GM12878 (cell line): ENCODE measurements at regions not wholly inside any gene's neighbourhood (a gene's known extent, or its start where the extent isn't known, plus 50 kb on each side); places are given as distances from the start of the nearest gene placed in this dataset.
A peak's percentile ranks its signal among the peaks of the same experiment; 100 is the strongest.

Experiments used
- ATAC-seq: fragments of 200-7000 bp; cut with Tn5 transposase; 3 replicates; pipeline ENCODE4 v1.9.1; 2020; ENCODE audit warnings: mild to moderate bottlenecking, moderate library complexity
- BruUV-seq: library from RNA; stranded (reverse); fragments of 400-500 nt; replicated peaks from 2 replicates; lab custom pipeline; 2021; lab: Mats Ljungman, UMichigan
- CTCF ChIA-PET: fragments of 300-600 bp; sonication (Branson Sonifier 250); formaldehyde crosslinking; extraction: SDS; loops from one replicate; lab custom pipeline; 2021; ENCODE audit warnings: inconsistent platforms; lab: Yijun Ruan, JAX
- POLR2A ChIA-PET: fragments of 350-600 bp; formaldehyde crosslinking; extraction: SDS; loops from one replicate; lab custom pipeline; 2021; ENCODE audit warnings: inconsistent platforms; lab: Charles Lee
- RAD21 ChIA-PET: fragments of 300-600 bp; sonication (Branson Sonifier 250); formaldehyde crosslinking; loops from one replicate; lab custom pipeline; 2023; ENCODE audit warnings: antibody characterized with exemption; ENCODE audit not compliant: unreplicated experiment; lab: Charles Lee
- SMC1A ChIA-PET: fragments of 300-600 bp; sonication (Branson Sonifier 250); formaldehyde crosslinking; loops from one replicate; lab custom pipeline; 2023; ENCODE audit not compliant: unreplicated experiment, uncharacterized antibody; lab: Charles Lee
- DNase-seq: peaks from one replicate; pipeline ENCODE4 v3.0.0-alpha.2; 2011; ENCODE audit warnings: low read depth, low spot score
- FAIRE-seq: peaks from 3 replicates; lab custom pipeline; 2011; peaks lifted over from hg19 to GRCh38; lab: Jason Lieb, UNC
- H2AFZ ChIP-seq: 2 replicates; pipeline ENCODE4 v1.6.0; 2011; ENCODE audit warnings: low read depth, low read length, control low read depth; ENCODE audit not compliant: control insufficient read depth
- H3K27ac ChIP-seq: 2 replicates; pipeline ENCODE4 v1.5.1; 2011; ENCODE audit warnings: control low read depth; ENCODE audit not compliant: control insufficient read depth, insufficient read depth
- H3K27me3 ChIP-seq, 2 experiments: replicated peaks in 1 of 2; 2 replicates each; pipeline versions ENCODE4 v1.6.0 to v1.6.1; 2011; ENCODE audit warnings: low read length in 1 of 2; ENCODE audit not compliant: control insufficient read depth in 2 of 2, insufficient read depth in 2 of 2
- H3K36me3 ChIP-seq, 2 experiments: 2 replicates each; pipeline ENCODE4 v1.5.1; 2011; ENCODE audit warnings: low read length in 1 of 2; ENCODE audit not compliant: control insufficient read depth in 2 of 2, insufficient read depth in 2 of 2
- H3K4me1 ChIP-seq: 2 replicates; pipeline ENCODE4 v1.6.1; 2011; ENCODE audit warnings: mild to moderate bottlenecking, low read length, moderate library complexity, mixed read lengths; ENCODE audit not compliant: control insufficient read depth, insufficient read depth
- H3K4me2 ChIP-seq: 2 replicates; pipeline ENCODE4 v1.6.0; 2011; ENCODE audit warnings: control low read depth; ENCODE audit not compliant: control insufficient read depth, insufficient read depth
- H3K4me3 ChIP-seq: fragments of 200-600 bp; sonication (generic); 2 replicates; pipeline ENCODE4 v1.5.1; 2016
- H3K79me2 ChIP-seq: 2 replicates; pipeline ENCODE4 v1.6.0; 2011; ENCODE audit warnings: low read length; ENCODE audit not compliant: control insufficient read depth, insufficient read depth
- H3K9ac ChIP-seq: 2 replicates; pipeline ENCODE4 v1.8.0; 2011; ENCODE audit warnings: low read length, control low read depth, mixed read lengths; ENCODE audit not compliant: control insufficient read depth, insufficient read depth
- H3K9me3 ChIP-seq: replicated peaks from 3 replicates; pipeline ENCODE4 v1.5.1; 2011; ENCODE audit warnings: mild to moderate bottlenecking, low read length; ENCODE audit not compliant: control insufficient read depth, insufficient read depth
- H4K20me1 ChIP-seq: 2 replicates; pipeline ENCODE4 v1.6.0; 2011; ENCODE audit not compliant: control insufficient read depth, insufficient read depth
- ASH2L ChIP-seq: fragments of 300-600, 200-600 bp; sonication (generic); IDR thresholded peaks from 2 replicates; pipeline ENCODE4 v1.6.1; 2017; ENCODE audit warnings: low read depth, mild to moderate bottlenecking, borderline replicate concordance
- ATF2 ChIP-seq: IDR thresholded peaks from 2 replicates; pipeline ENCODE4 v1.6.1; 2012; ENCODE audit warnings: low read length, inconsistent platforms
- BMI1 ChIP-seq: fragments of 450-650 bp; IDR thresholded peaks from 2 replicates; pipeline ENCODE4 v1.6.1; 2016; ENCODE audit warnings: mild to moderate bottlenecking, moderate library complexity, borderline replicate concordance
- GABPA ChIP-seq: IDR thresholded peaks from 2 replicates; pipeline ENCODE4 v1.6.1; 2014; ENCODE audit warnings: antibody characterized with exemption, low read depth, mild to moderate bottlenecking, inconsistent platforms
- JUND ChIP-seq: IDR thresholded peaks from 2 replicates; pipeline ENCODE4 v1.6.1; 2012; ENCODE audit warnings: low read depth, mild to moderate bottlenecking, low read length, improper control_type of control experiment, moderate library complexity
- LARP7 ChIP-seq: fragments of 450-650 bp; IDR thresholded peaks from 2 replicates; pipeline ENCODE4 v1.6.1; 2017; ENCODE audit warnings: mild to moderate bottlenecking
- NFIC ChIP-seq: IDR thresholded peaks from 2 replicates; pipeline ENCODE4 v1.6.1; 2012; ENCODE audit warnings: low read depth, mild to moderate bottlenecking, inconsistent platforms, low read length, moderate library complexity
- POLR2AphosphoS2 ChIP-seq: IDR thresholded peaks from 2 replicates; pipeline ENCODE4 v1.6.1; 2011; ENCODE audit warnings: low read depth, mild to moderate bottlenecking, low read length, improper control_type of control experiment, moderate library complexity
- RBBP5 ChIP-seq: fragments of 200-600 bp; sonication (generic); conservative IDR thresholded peaks from 2 replicates; pipeline ENCODE4 v1.6.1; 2016
- SP1 ChIP-seq: IDR thresholded peaks from one replicate; pipeline ENCODE4 v1.6.1; 2011; ENCODE audit warnings: low read depth, low read length
- WGBS: methylation state at CpG from one replicate; pipeline ENCODE4 v1.1.6; 2016; ENCODE audit warnings: low lambda C conversion rate; ENCODE audit not compliant: insufficient replicate concordance, insufficient coverage; ENCODE audit errors: missing lambda C conversion rate; 5-methylcytosine and 5-hydroxymethylcytosine counted together
- in situ Hi-C: fragments of 300-500 bp; cut with MboI; formaldehyde crosslinking; loops from 9 replicates; pipeline ENCODE4 v1.14.3; 2018; ENCODE audit warnings: mixed read lengths
- intact Hi-C: fragments of 100-400 bp; cut with micrococcal nuclease; formaldehyde crosslinking; loops from one replicate; pipeline ENCODE4 v1.14.2; 2022; ENCODE audit not compliant: unreplicated experiment

GRCh38 chr1:110787328-110788071 is 85.4 kb upstream of the CD53 start (continued):
- no peak for TF ChIP-seq JUND
- peak; percentile 83 for TF ChIP-seq SP1
- TF ChIP-seq NFIC, result no peak; the same call in none of the 2 replicates
- no peak for TF ChIP-seq LARP7
- 0 out of 2 replicates have a peak, but pooled peaks have one; percentile 27 for TF ChIP-seq GABPA
- TF ChIP-seq POLR2AphosphoS2, result no peak

GRCh38 chr1:110786802-110787327 is 86.1 kb upstream of the CD53 start:
- TF ChIP-seq RBBP5 (peak; percentile 96), ATF2 (0 out of 2 replicates have a peak, but pooled peaks have one; percentile 51), JUND (no peak), ASH2L (peak; percentile 97), NFIC (0 out of 2 replicates have a peak, but pooled peaks have one; percentile 83), BMI1 (no peak)
- H3K27ac ChIP-seq, result peak overlapping the region; percentile 98
- H3K36me3 ChIP-seq, result no peaks in the 10 kb centered on the region
- RAD21 ChIA-PET, result interaction anchor here (0.6 to 2.1 kb wide), 8 partner anchors 21 to 267 kb away, joined by 3 to 15 read pairs (median 4); partner anchors contain the start of gene KCNA10
- BruUV-seq, result no TSS peak
- CTCF ChIA-PET, result interaction anchor here (0.9 to 3.1 kb wide), 18 partner anchors 8 to 547 kb away, joined by 3 to 26 read pairs (median 4); no protein-coding TSS in a partner anchor
- H3K27me3 ChIP-seq, result no peaks in the 10 kb centered on the region
- peak overlapping the region; percentile 72 for H3K9ac ChIP-seq
- no peaks in the 10 kb centered on the region for H3K79me2 ChIP-seq
- FAIRE-seq (peak; percentile 84), ATAC-seq (peak; percentile 57), DNase-seq (no peak)
- SMC1A ChIA-PET, result interaction anchor here (0.7 to 2.2 kb wide), 20 partner anchors 9 to 358 kb away, joined by 3 to 14 read pairs (median 4); no protein-coding TSS in a partner anchor
- 3% methylated on average over 3 of the region's 3 CpGs for WGBS
- peak overlapping the region; percentile 93 for H3K4me2 ChIP-seq
- in situ Hi-C loops (no loop called here), intact Hi-C loops (loop anchor here (1.0 to 10.0 kb wide), 3 partner anchors 85 to 435 kb away; partner anchors contain the start of gene CD53)
- H4K20me1 ChIP-seq, result no peaks in the 10 kb centered on the region
- POLR2A ChIA-PET, result no interaction called here
- peak overlapping the region; percentile 76 for H2AFZ ChIP-seq
- peaks cover 29% of the 10 kb centered on the region for H3K4me1 ChIP-seq
- H3K4me3 ChIP-seq, result peak overlapping the region; percentile 54; the same call in 1 of the 2 replicates
- peaks cover 7% of the 10 kb centered on the region; the same call in 1 of the 3 replicates for H3K9me3 ChIP-seq
